Gastroesophageal sphincter (tissue), 3 donors: ENCODE measurements at regions not wholly inside any gene's neighbourhood (a gene's known extent, or its start where the extent isn't known, plus 50 kb on each side); places are given as distances from the start of the nearest gene placed in this dataset.

ENCODE experiments used
- CTCF ChIP-seq, 4 experiments: fragments of 200-600 bp in 2 of 4; fragments of 450-650 bp in 2 of 4; sonication (generic) in 1 of 4; IDR thresholded peaks; one replicate each; pipeline ENCODE4 v1.5.1; 2017 to 2019; ENCODE audit warnings: antibody characterized with exemption in 4 of 4, mild to moderate bottlenecking in 2 of 4, moderate library complexity in 2 of 4
- EP300 ChIP-seq: sonication (generic); formaldehyde crosslinking; IDR thresholded peaks from one replicate; pipeline ENCODE4 v1.6.1; 2017; ENCODE audit warnings: antibody characterized with exemption, mild to moderate bottlenecking
- POLR2A ChIP-seq, 2 donors: fragments of 450-650 bp; IDR thresholded peaks; one replicate each; pipeline ENCODE4 v1.6.1; 2017; ENCODE audit warnings: antibody characterized with exemption in 2 of 2, mild to moderate bottlenecking in 2 of 2, moderate library complexity in 1 of 2

- TF ChIP-seq CTCF (IDR thresholded peaks at IDR 0.05) (no peak), POLR2A (IDR thresholded peaks at IDR 0.05) (no peak), EP300 (no peak)
Measured at GRCh38 chr20:1711266-1711665, 53.7 kb upstream of the SIRPG start.
